ENCODE measurements at regions not wholly inside any gene's neighbourhood (a gene's known extent, or its start where the extent isn't known, plus 50 kb on each side); places are given as distances from the start of the nearest gene placed in this dataset.
"Not testable (repeated sequence)": the region's sequence is repeated elsewhere in the genome, so short reads cannot be mapped to it uniquely, and the experiment has no call there.

GRCh38 chr16:32003819-32004218 is 130.2 kb downstream of the ZNF267 start:
- not testable (repeated sequence) for H3K27me3 ChIP-seq (ENCODE audit: control insufficient read depth, insufficient read depth, low read length); H3K9ac ChIP-seq; H3K4me2 ChIP-seq (ENCODE audit: low read length); H3K36me3 ChIP-seq (ENCODE audit: control insufficient read depth, insufficient read depth, low read length); H3K27ac ChIP-seq; H2AFZ ChIP-seq; H3K4me3 ChIP-seq (ENCODE audit: low read depth, low read length); H3K9me3 ChIP-seq (ENCODE audit: control insufficient read depth, low read length); H3K79me2 ChIP-seq; H3K4me1 ChIP-seq

DNA sequence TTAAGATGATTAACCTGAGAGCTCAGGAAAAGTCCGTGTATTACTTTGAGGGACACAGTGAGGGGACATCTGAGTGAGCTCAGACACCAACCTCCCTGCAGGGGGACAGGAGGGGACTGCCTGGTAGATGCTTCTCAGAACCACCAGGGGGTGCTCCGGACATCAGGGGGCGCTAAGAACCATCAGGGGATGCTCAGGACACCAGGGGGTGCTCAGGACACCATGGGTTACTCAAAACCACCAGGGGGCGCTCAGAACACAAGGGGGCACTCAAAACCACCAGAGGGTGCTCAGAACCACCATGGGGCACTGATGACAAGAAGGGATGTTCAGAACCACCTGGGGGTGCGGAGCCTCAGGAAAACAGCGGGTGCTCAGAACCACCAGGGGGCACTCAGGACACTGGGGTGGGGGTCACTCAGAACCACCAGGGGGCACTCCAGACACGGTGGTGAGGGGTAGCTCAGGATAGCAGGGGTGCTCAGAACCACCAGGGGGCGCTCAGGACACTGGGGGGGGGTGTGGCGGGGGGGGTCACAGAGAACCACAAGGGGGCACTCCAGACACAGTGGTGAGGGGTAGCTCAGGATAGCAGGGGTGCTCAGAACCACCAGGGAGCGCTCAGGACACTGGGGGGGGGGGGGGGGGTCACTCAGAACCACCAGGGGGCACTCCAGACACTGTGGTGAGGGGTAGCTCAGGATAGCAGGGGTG is 165.3 kb downstream of the ZNF267 start:
- not testable (repeated sequence) for H3K9ac ChIP-seq; H3K4me1 ChIP-seq; H3K4me3 ChIP-seq (ENCODE audit: low read depth, low read length); H3K9me3 ChIP-seq (ENCODE audit: control insufficient read depth, low read length); H3K36me3 ChIP-seq (ENCODE audit: control insufficient read depth, insufficient read depth, low read length); H3K4me2 ChIP-seq (ENCODE audit: low read length); H3K27ac ChIP-seq; H3K79me2 ChIP-seq; H3K27me3 ChIP-seq (ENCODE audit: control insufficient read depth, insufficient read depth, low read length); H2AFZ ChIP-seq

GRCh38 chr16:32039919-32040318 is 166.3 kb downstream of the ZNF267 start:
- not testable (repeated sequence) for H3K27me3 ChIP-seq (ENCODE audit: control insufficient read depth, insufficient read depth, low read length); H3K27ac ChIP-seq; H3K4me2 ChIP-seq (ENCODE audit: low read length); H3K79me2 ChIP-seq; H3K9ac ChIP-seq; H3K4me3 ChIP-seq (ENCODE audit: low read depth, low read length); H3K4me1 ChIP-seq; H3K9me3 ChIP-seq (ENCODE audit: control insufficient read depth, low read length); H3K36me3 ChIP-seq (ENCODE audit: control insufficient read depth, insufficient read depth, low read length); H2AFZ ChIP-seq

- not testable (repeated sequence) for H2AFZ ChIP-seq; H3K27me3 ChIP-seq (ENCODE audit: control insufficient read depth, insufficient read depth, low read length); H3K36me3 ChIP-seq (ENCODE audit: control insufficient read depth, insufficient read depth, low read length); H3K4me1 ChIP-seq; H3K9ac ChIP-seq; H3K4me2 ChIP-seq (ENCODE audit: low read length); H3K79me2 ChIP-seq; H3K4me3 ChIP-seq (ENCODE audit: low read depth, low read length); H3K9me3 ChIP-seq (ENCODE audit: control insufficient read depth, low read length); H3K27ac ChIP-seq
These were observed 187.0 kb upstream of the TP53TG3D start for GRCh38 chr16:32066016-32066651.

DNA sequence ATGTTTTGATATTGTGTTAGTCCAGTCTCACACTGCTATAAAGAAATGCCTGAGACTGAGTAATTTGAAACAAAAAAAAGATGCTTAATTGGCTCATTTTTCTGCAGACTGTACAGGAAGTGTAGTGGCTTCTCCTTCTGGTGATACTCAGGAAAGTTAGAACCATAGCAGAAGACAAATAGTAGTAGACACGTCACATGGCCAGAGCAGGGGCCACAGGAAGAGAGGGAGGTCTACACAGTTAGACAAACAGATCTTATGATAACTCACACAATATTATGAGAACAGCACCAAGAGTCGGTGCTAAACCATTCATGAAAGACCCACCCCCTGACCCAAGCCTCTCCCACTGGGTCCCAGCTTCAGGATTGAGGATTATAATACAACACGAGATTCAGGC is 181.5 kb upstream of the TP53TG3D start:
- not testable (repeated sequence) for H3K4me3 ChIP-seq (ENCODE audit: low read depth, low read length); H3K36me3 ChIP-seq (ENCODE audit: control insufficient read depth, insufficient read depth, low read length); H3K79me2 ChIP-seq; H3K27me3 ChIP-seq (ENCODE audit: control insufficient read depth, insufficient read depth, low read length); H3K9me3 ChIP-seq (ENCODE audit: control insufficient read depth, low read length); H3K4me1 ChIP-seq; H3K9ac ChIP-seq; H3K4me2 ChIP-seq (ENCODE audit: low read length); H3K27ac ChIP-seq; H2AFZ ChIP-seq

DNA sequence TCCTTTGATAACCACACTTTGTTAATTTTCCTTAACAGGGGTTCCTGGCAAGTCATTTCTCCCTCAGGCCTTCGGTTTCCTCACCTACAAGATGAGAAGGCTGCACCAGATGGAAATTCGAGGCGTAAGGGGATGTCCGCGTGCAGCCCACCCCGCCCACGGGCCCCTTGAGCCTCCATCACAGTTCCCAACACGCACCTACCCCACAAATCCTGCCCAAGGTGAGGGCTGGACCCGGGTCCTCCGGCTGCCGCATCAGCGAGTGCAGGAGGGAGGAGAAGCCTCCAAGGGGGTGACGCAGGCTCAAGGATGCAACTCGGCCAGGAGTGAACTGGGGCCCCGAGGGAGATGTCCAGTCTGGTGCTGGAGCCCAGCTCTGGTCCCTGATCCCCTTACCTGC is 169.2 kb upstream of the TP53TG3D start:
- H3K36me3 ChIP-seq (ENCODE audit: control insufficient read depth, insufficient read depth, low read length); H3K9me3 ChIP-seq (ENCODE audit: control insufficient read depth, low read length); H3K4me1 ChIP-seq; H3K4me3 ChIP-seq (ENCODE audit: low read depth, low read length); H3K4me2 ChIP-seq (ENCODE audit: low read length); H2AFZ ChIP-seq; H3K27ac ChIP-seq; H3K9ac ChIP-seq; H3K27me3 ChIP-seq (ENCODE audit: control insufficient read depth, insufficient read depth, low read length); H3K79me2 ChIP-seq: not testable (repeated sequence)

DNA sequence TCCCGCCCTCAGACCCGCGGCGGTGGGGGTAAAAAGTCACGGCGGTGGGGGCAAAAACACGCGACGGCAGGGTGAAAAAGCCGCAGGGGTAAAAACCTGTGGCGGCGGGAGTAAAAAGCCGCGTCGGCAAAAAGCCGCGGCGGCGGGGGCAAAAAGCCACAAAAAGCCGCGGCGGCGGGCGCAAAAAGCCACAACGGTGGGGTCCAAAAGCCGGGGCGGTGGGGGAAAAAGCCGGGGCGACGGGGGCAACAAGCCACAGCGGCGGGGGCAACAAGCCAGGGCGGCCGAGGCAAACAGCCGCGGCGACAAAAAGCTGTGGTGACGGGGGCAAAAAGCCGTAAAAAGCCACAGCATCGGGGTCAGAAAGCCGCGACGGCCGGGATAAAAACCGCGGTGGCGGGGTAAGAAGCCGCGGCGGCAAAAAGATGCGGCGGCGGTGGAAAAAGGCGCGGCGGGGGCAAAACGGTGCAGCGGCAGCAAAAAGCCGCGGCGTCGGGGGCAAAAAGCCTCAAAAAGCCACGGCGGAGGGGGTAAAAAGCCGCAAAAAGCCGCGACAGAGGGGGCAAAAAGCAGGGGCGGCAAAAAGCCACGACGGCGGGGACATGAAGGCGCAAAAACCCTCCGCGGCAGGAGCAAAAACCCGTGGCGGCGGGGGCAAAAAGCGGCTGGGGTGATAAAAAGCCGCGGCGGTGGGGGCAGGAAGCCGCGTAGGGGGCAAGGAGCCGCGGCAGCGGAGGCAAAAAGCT is 168.3 kb upstream of the TP53TG3D start:
- not testable (repeated sequence) for H2AFZ ChIP-seq; H3K4me3 ChIP-seq (ENCODE audit: low read depth, low read length); H3K4me2 ChIP-seq (ENCODE audit: low read length); H3K9ac ChIP-seq; H3K4me1 ChIP-seq; H3K27me3 ChIP-seq (ENCODE audit: control insufficient read depth, insufficient read depth, low read length); H3K79me2 ChIP-seq; H3K36me3 ChIP-seq (ENCODE audit: control insufficient read depth, insufficient read depth, low read length); H3K27ac ChIP-seq; H3K9me3 ChIP-seq (ENCODE audit: control insufficient read depth, low read length)

DNA sequence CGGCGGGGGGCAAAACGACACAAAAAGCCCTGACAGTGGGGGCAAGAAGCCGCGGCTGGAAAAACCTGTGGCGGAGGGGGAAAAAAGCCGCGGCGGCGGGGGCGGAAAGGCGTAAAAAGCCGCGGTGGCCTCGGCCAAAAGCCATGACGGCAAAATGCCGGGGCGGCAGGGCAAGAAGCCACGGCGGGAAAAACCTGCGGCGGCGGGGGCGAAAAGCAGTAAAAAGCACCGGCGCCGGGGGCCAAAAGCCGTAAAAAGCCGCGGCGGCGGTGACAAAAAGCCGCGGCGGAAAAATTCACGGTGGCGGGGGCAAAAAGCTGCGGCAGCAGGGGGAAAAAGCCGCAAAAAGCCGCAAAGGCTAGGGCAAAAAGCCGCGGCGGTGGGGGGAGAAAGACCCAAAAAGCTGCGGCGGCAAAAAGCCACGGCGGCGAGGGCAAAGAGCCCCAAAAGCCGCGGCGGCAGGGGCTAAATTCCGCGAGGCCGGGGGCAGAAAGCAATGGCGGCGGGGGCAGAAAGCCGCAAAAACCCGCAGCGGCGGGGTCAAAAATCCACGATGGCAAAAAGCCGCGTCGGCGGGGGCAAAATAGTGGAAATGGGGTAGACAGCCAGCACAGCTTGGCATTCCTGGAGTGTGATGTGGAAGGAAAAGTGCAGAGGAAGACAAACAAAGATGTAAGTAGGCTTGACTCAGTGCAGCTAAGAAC is 167.5 kb upstream of the TP53TG3D start:
- H3K27me3 ChIP-seq (ENCODE audit: control insufficient read depth, insufficient read depth, low read length); H3K4me2 ChIP-seq (ENCODE audit: low read length); H3K36me3 ChIP-seq (ENCODE audit: control insufficient read depth, insufficient read depth, low read length); H3K9me3 ChIP-seq (ENCODE audit: control insufficient read depth, low read length); H3K79me2 ChIP-seq; H3K27ac ChIP-seq; H2AFZ ChIP-seq; H3K4me1 ChIP-seq; H3K9ac ChIP-seq; H3K4me3 ChIP-seq (ENCODE audit: low read depth, low read length): not testable (repeated sequence)

DNA sequence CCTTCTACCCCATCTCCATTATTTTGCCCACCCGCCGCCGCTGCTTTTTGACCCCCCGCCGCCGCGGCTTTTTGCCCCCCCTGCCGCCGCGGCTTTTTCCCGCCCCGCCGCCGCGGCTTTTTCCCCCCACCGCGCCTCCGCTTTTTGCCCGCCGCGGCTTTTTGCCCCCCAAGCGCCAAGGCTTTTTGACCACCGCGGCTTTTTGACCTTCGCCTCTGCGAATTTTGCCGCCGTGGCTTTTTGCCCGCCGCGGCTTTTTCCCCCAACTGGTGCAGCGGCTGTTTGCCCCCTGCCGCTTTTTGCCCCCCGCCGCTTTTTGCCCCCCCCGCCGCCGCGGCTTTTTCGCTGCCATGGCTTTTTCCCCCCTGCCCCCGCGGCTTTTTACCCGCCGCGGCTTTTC is 137.5 kb upstream of the TP53TG3D start:
- peak overlapping the region; percentile 79 for H3K4me2 ChIP-seq (ENCODE audit: low read length)
- H3K9me3 ChIP-seq (ENCODE audit: control insufficient read depth, low read length); H3K27ac ChIP-seq; H3K4me1 ChIP-seq; H3K27me3 ChIP-seq (ENCODE audit: control insufficient read depth, insufficient read depth, low read length); H2AFZ ChIP-seq; H3K4me3 ChIP-seq (ENCODE audit: low read depth, low read length); H3K9ac ChIP-seq; H3K79me2 ChIP-seq; H3K36me3 ChIP-seq (ENCODE audit: control insufficient read depth, insufficient read depth, low read length): not testable (repeated sequence)

Measured in parathyroid adenoma (tissue), 2 donors.